ENCODE measurements at regions not wholly inside any gene's neighbourhood (a gene's known extent, or its start where the extent isn't known, plus 50 kb on each side); places are given as distances from the start of the nearest gene placed in this dataset.

- no peaks in the 10 kb centered on the region for H4K20me1 ChIP-seq (ENCODE audit: insufficient read depth, low read length)
- no peaks in the 10 kb centered on the region for H3K4me1 ChIP-seq (ENCODE audit: low read length)
- no peak overlapping the region for H3K4me2 ChIP-seq (ENCODE audit: low read length)
- peaks cover 7% of the 10 kb centered on the region for H3K9me3 ChIP-seq (ENCODE audit: insufficient read depth, low read length)
- no peaks in the 10 kb centered on the region for H3K36me3 ChIP-seq (replicated peaks; ENCODE audit: low read depth, low read length)
- H3K79me2 ChIP-seq (ENCODE audit: low read length) = no peaks in the 10 kb centered on the region
- no peak overlapping the region for H3K27ac ChIP-seq (ENCODE audit: low read length)
- H2AFZ ChIP-seq (ENCODE audit: low read depth, low read length) = no peak overlapping the region
- no peak overlapping the region for H3K4me3 ChIP-seq (ENCODE audit: low read length)
- no peak for TF ChIP-seq CTCF (IDR thresholded peaks at IDR 0.05; ENCODE audit: low read depth, low read length)
- no peaks in the 10 kb centered on the region for H3K27me3 ChIP-seq (ENCODE audit: low read depth, low read length)
- no peak overlapping the region for H3K9ac ChIP-seq (ENCODE audit: low read length)
Observed at GRCh38 chr18:78778651-78779050, 201.0 kb upstream of the SALL3 start.

DNA sequence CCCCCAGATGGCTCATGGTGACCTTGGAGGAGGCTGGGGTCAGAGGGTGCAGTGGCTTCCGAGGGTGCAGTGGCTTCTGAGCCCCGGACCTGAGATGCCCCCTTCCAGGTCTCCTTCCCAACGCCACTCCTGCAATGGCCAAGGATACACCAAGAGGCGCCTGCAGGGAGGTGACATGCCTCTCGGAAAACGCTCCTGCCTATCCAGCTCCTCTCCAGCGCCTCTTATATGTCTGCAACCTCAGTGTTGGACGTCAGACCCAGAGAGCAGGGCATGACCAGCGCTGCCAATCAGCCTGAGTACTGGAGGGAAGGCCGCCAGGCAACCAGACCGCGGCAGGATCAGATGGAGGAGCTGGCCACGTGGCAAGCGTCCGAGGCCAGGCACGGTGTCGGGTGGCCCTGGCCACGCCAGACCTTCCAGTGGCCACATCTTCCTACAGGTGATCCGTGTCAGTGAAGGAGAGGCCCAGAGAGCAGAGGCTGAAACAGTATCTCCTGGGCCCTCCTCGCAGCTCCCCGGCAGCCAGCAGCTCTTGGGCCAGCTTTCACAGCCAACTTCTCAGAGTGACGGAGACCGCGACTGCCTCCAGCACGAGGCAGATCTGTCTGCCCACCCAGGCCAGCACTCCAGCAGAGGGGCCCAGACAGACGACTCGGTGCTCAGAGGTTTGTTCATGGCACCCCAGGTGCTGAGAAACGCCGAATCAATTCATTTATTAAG is 199.5 kb upstream of the SALL3 start:
- Histone ChIP-seq H4K20me1 (ENCODE audit: insufficient read depth, low read length) (no peaks in the 10 kb centered on the region), H3K79me2 (ENCODE audit: low read length) (no peaks in the 10 kb centered on the region), H3K36me3 (replicated peaks; ENCODE audit: low read depth, low read length) (no peaks in the 10 kb centered on the region), H3K9me3 (ENCODE audit: insufficient read depth, low read length) (peaks cover 7% of the 10 kb centered on the region), H3K9ac (ENCODE audit: low read length) (no peak overlapping the region), H2AFZ (ENCODE audit: low read depth, low read length) (no peak overlapping the region), H3K4me2 (ENCODE audit: low read length) (no peak overlapping the region), H3K4me1 (ENCODE audit: low read length) (no peaks in the 10 kb centered on the region), H3K27ac (ENCODE audit: low read length) (no peak overlapping the region), H3K4me3 (ENCODE audit: low read length) (no peak overlapping the region), H3K27me3 (ENCODE audit: low read depth, low read length) (no peaks in the 10 kb centered on the region)
- TF ChIP-seq EZH2phosphoT487 (IDR thresholded peaks at IDR 0.05; ENCODE audit: low read depth) = no peak
- no peak for TF ChIP-seq CTCF (IDR thresholded peaks at IDR 0.05; ENCODE audit: low read depth, low read length)

DNA sequence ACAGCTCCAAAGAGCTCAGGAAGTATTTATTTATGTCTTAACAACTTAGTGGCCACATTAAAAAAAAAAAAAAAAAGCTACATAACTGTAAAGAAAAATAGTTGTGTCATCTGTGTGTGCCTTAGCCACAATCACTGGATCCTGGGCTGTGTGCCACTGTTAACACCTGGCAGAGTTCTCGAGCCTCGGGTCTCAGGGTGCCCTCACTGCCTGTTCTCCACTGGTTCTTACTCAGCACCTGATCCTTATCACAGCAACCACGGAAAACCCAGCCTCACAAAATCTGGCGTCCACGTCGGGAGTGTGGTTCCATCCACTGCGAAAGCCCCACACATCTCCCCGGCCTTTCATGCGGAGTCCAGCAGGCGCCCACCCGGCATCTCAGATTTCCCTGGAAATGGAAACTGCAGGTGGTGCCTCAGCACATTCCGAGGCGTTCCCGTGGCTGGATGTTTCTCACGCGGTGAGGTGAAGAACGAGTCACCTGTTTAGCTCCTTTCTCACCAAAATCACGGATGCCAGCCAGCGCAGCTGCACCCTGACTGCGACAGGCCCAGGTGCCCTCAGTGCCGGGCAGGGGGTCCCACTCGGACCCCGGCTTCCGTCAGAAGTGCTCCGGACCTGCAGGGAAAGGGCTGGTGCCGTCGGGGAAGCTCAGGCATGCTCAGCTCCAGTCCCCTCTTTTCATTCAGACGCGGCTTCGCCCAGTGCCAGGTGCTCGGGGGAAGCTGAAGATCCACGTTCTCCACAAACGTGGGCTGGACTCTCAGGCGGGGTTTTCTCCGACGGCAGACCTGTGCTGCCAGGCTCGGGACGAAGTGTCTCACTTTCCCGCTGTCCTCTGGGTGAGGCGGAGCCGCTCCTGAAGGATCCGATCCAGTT is 198.7 kb upstream of the SALL3 start:
- TF ChIP-seq CTCF (IDR thresholded peaks at IDR 0.05; ENCODE audit: low read depth, low read length) = no peak
- TF ChIP-seq EZH2phosphoT487 (IDR thresholded peaks at IDR 0.05; ENCODE audit: low read depth) = no peak
- Histone ChIP-seq H3K4me3 (ENCODE audit: low read length) (no peak overlapping the region), H3K4me1 (ENCODE audit: low read length) (no peaks in the 10 kb centered on the region), H3K36me3 (replicated peaks; ENCODE audit: low read depth, low read length) (no peaks in the 10 kb centered on the region), H4K20me1 (ENCODE audit: insufficient read depth, low read length) (no peaks in the 10 kb centered on the region), H3K4me2 (ENCODE audit: low read length) (no peak overlapping the region), H3K27me3 (ENCODE audit: low read depth, low read length) (no peaks in the 10 kb centered on the region), H2AFZ (ENCODE audit: low read depth, low read length) (no peak overlapping the region), H3K79me2 (ENCODE audit: low read length) (no peaks in the 10 kb centered on the region), H3K27ac (ENCODE audit: low read length) (no peak overlapping the region), H3K9me3 (ENCODE audit: insufficient read depth, low read length) (peaks cover 7% of the 10 kb centered on the region), H3K9ac (ENCODE audit: low read length) (no peak overlapping the region)

- TF ChIP-seq CTCF (IDR thresholded peaks at IDR 0.05; ENCODE audit: low read depth, low read length) (no peak), EZH2phosphoT487 (IDR thresholded peaks at IDR 0.05; ENCODE audit: low read depth) (no peak)
- Histone ChIP-seq H3K27me3 (ENCODE audit: low read depth, low read length) (no peaks in the 10 kb centered on the region), H3K4me2 (ENCODE audit: low read length) (no peak overlapping the region), H3K4me3 (ENCODE audit: low read length) (no peak overlapping the region), H3K9me3 (ENCODE audit: insufficient read depth, low read length) (peaks cover 7% of the 10 kb centered on the region), H4K20me1 (ENCODE audit: insufficient read depth, low read length) (no peaks in the 10 kb centered on the region), H2AFZ (ENCODE audit: low read depth, low read length) (no peak overlapping the region), H3K79me2 (ENCODE audit: low read length) (no peaks in the 10 kb centered on the region), H3K4me1 (ENCODE audit: low read length) (no peaks in the 10 kb centered on the region), H3K27ac (ENCODE audit: low read length) (no peak overlapping the region), H3K9ac (ENCODE audit: low read length) (no peak overlapping the region), H3K36me3 (replicated peaks; ENCODE audit: low read depth, low read length) (no peaks in the 10 kb centered on the region)
Observed at GRCh38 chr18:78781601-78781960, 198.0 kb upstream of the SALL3 start.
